Karpas-422 (cell line): ENCODE measurements at regions not wholly inside any gene's neighbourhood (a gene's known extent, or its start where the extent isn't known, plus 50 kb on each side); places are given as distances from the start of the nearest gene placed in this dataset.
A peak's percentile ranks its signal among the peaks of the same experiment; 100 is the strongest.
"Not testable (repeated sequence)": the region's sequence is repeated elsewhere in the genome, so short reads cannot be mapped to it uniquely, and the experiment has no call there.

Experiments used
- DNase-seq: peaks from one replicate; pipeline ENCODE4 v3.0.0-alpha.2; 2015
- H2AFZ ChIP-seq: fragments of 200-600 bp; sonication (generic); 2 replicates; pipeline ENCODE4 v1.6.1; 2014; ENCODE audit warnings: antibody characterized with exemption, low read length, mixed read lengths
- H3K27ac ChIP-seq: fragments of 200-600 bp; sonication (generic); 2 replicates; pipeline ENCODE4 v1.5.1; 2014; ENCODE audit warnings: mild to moderate bottlenecking, low read length, moderate library complexity
- H3K27me3 ChIP-seq: fragments of 200-600 bp; sonication (generic); 2 replicates; pipeline ENCODE4 v1.6.1; 2014; ENCODE audit warnings: low read length, mixed read lengths
- H3K36me3 ChIP-seq: fragments of 200-600 bp; sonication (generic); 2 replicates; pipeline ENCODE4 v1.6.1; 2014; ENCODE audit warnings: low read length, mixed read lengths; ENCODE audit not compliant: insufficient read depth
- H3K4me1 ChIP-seq: fragments of 200-600 bp; sonication (generic); 2 replicates; pipeline ENCODE4 v1.6.1; 2014; ENCODE audit warnings: mild to moderate bottlenecking, low read length, mixed read lengths
- H3K4me2 ChIP-seq: fragments of 200-600 bp; sonication (generic); 2 replicates; pipeline ENCODE4 v1.6.1; 2014; ENCODE audit warnings: low read length, low read depth, mild to moderate bottlenecking; ENCODE audit not compliant: poor library complexity, severe bottlenecking
- H3K4me3 ChIP-seq: fragments of 200-600 bp; sonication (generic); 2 replicates; pipeline ENCODE4 v1.5.1; 2014; ENCODE audit warnings: mild to moderate bottlenecking, antibody characterized with exemption, low read length, mixed read lengths
- H3K79me2 ChIP-seq: fragments of 200-600 bp; sonication (generic); 2 replicates; pipeline ENCODE4 v1.6.1; 2014; ENCODE audit warnings: mild to moderate bottlenecking, low read length, mixed read lengths
- H3K9ac ChIP-seq: fragments of 200-600 bp; sonication (generic); 2 replicates; pipeline ENCODE4 v1.6.0; 2014; ENCODE audit warnings: low read length
- H3K9me2 ChIP-seq: fragments of 200-600 bp; sonication (generic), shearing (Covaris generic); replicated peaks from 2 replicates; pipeline ENCODE4 v1.6.0; 2014; ENCODE audit warnings: mild to moderate bottlenecking, low read length, moderate library complexity; ENCODE audit not compliant: insufficient read depth
- H3K9me3 ChIP-seq: fragments of 300-700, 200-600 bp; sonication (generic); 2 replicates; pipeline ENCODE4 v1.6.1; 2014; ENCODE audit warnings: low read length, mixed read lengths
- H4K20me1 ChIP-seq: fragments of 200-600 bp; sonication (generic); 2 replicates; pipeline ENCODE4 v1.6.1; 2014; ENCODE audit warnings: mild to moderate bottlenecking, antibody characterized with exemption, low read length, low read depth; ENCODE audit not compliant: insufficient read depth

DNA sequence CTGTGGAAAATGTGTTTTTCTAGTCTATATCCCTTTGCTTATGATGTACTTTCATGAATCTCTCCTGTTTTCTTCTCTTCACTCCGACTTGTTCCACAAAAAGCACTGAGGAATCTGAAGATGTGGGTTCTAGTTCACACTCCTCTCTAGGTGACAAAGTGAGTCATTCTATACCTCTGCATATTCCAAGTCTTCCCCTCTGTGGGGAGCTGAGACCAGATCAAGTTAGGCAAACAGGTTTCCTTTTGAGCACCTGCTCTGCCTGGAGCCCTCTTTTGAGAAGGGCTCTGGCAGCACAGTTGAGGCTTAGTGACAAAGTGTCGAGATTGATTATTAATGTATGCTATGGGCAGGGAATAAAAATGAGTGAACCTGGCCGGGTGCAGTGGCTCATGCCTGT is 82.4 kb upstream of the VGLL4 start:
- Histone ChIP-seq H3K4me2 (no peak overlapping the region), H4K20me1 (no peaks in the 10 kb centered on the region), H3K4me1 (peaks cover 14% of the 10 kb centered on the region), H3K9me3 (no peaks in the 10 kb centered on the region), H3K27me3 (no peaks in the 10 kb centered on the region), H2AFZ (peak overlapping the region; percentile 17; the same call in 1 of the 2 replicates), H3K4me3 (no peak overlapping the region), H3K36me3 (no peaks in the 10 kb centered on the region), H3K9me2 (no peaks in the 10 kb centered on the region), H3K79me2 (no peaks in the 10 kb centered on the region), H3K9ac (no peak overlapping the region), H3K27ac (no peak overlapping the region)
- no peak for DNase-seq

DNA sequence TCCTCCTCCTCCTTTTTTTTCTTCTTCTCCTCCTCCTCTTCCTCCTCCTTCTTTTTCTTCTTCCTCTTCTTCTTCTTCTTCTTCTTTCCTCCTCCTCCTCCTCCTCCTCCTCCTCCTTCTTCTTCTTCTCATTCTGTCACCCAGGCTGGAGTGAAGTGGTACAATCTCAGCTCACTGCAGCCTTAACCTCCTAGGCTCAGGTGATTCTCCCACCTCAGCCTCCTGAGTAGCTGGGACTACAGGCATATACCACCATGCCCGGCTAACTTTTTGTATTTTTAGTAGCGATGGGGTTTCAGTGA is 81.6 kb upstream of the VGLL4 start:
- H3K9me2 ChIP-seq, H4K20me1 ChIP-seq, H3K9me3 ChIP-seq, H3K79me2 ChIP-seq, H3K27me3 ChIP-seq, H3K36me3 ChIP-seq, DNase-seq, H3K27ac ChIP-seq, H3K4me3 ChIP-seq, H3K9ac ChIP-seq, H3K4me2 ChIP-seq: not testable (repeated sequence)
- H2AFZ ChIP-seq, result peak overlapping the region; percentile 84; the same call in 1 of the 2 replicates
- peaks cover 23% of the 10 kb centered on the region for H3K4me1 ChIP-seq

DNA sequence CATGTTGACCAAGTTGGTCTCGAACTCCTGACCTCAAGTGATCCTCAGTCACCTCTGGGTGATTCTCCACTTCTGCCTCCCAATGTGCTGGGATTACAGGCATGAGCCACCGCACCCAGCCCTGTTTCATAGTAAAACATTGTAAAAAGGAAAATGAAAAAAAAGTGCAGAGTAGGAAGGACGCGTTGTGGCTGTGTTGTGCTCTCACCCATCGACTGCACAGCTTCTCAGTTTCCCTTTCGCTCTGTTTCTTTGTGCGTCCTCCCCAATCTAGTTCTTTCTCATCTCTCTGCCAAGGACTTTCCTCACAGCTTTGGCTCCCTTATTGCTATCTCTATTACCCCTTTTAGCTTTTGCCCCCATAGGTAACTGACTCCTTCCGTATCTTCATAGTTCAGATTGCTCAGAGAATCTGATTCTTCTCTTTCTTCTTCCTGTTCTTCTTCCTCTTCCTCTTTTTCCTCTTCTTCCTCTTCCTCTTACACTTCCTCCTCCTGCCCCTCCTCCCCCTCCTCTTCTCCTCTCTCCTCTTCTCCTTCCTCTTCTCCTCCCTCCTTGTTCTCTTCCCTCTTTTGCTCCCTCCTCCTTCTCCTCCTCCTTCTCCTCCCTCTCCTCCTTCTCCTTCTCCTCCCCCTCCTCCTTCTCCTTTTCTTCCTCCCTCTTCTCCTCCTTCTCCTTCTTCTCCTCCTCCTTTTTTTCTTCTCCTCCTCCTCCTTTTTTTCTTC is 81.1 kb upstream of the VGLL4 start:
- Histone ChIP-seq H3K79me2 (no peaks in the 10 kb centered on the region), H3K9me2 (no peaks in the 10 kb centered on the region), H3K4me2 (peak overlapping the region; percentile 76), H3K36me3 (no peaks in the 10 kb centered on the region), H3K9ac (peak overlapping the region; percentile 79), H3K27ac (peak overlapping the region; percentile 31; the same call in 1 of the 2 replicates), H3K4me3 (peak overlapping the region; percentile 78), H4K20me1 (no peaks in the 10 kb centered on the region), H3K9me3 (no peaks in the 10 kb centered on the region), H3K4me1 (peaks cover 24% of the 10 kb centered on the region), H2AFZ (peak overlapping the region; percentile 84), H3K27me3 (no peaks in the 10 kb centered on the region)
- peak; percentile 71 for DNase-seq

DNA sequence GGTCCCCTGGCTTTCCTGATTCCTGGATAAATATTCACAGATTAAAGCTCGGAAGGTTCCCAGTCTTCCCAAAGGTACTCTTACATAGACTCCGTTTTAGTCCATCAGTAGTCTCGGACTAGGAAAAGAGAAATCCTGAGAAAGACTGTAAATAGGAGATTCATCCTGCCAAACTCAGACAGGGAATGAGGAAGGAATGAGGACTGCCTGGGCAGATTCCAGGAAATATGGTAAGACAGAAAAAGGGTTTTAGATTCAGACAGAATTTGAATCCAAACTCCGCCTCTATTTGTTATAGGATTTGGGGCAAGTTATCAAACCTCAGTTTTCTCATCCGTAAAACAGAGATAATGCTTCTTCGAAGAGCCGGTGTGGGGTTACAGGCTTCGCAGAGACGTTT is 77.8 kb upstream of the VGLL4 start:
- H4K20me1 ChIP-seq, result no peaks in the 10 kb centered on the region
- H3K27ac ChIP-seq, result no peak overlapping the region
- H2AFZ ChIP-seq, result no peak overlapping the region; the same call in 1 of the 2 replicates
- peaks cover 22% of the 10 kb centered on the region for H3K79me2 ChIP-seq
- no peaks in the 10 kb centered on the region for H3K9me3 ChIP-seq
- peak overlapping the region; percentile 74 for H3K9ac ChIP-seq
- no peaks in the 10 kb centered on the region for H3K9me2 ChIP-seq
- H3K4me3 ChIP-seq, result peak overlapping the region; percentile 75; the same call in 1 of the 2 replicates
- no peaks in the 10 kb centered on the region for H3K27me3 ChIP-seq
- DNase-seq, result no peak
- H3K4me1 ChIP-seq, result peaks cover 47% of the 10 kb centered on the region
- no peaks in the 10 kb centered on the region for H3K36me3 ChIP-seq
- H3K4me2 ChIP-seq, result peak overlapping the region; percentile 89

DNA sequence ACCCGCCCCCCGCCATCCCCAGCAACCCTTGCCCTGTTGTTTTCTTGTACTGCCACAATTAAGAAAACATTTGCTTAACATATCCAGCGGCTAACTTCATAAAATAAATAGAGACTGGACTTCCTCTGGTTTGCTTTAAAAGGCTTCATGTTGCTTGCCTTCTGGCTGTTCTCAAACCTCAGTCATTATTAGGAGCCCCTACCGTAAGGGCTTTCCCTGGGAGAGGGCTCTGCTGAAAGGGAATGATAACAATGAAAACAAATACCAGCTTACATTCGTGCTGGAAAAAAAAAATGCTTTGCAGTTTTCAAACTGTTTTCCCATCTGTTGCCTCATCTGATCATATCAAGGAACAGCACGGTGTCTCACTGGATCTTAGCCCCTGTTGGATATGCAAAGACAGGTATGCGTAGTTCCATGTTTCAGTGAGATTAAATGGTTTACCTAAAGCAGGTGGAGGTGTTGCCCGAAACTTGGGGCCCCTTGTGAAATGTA is 77.2 kb upstream of the VGLL4 start:
- Histone ChIP-seq H3K4me1 (peaks cover 47% of the 10 kb centered on the region), H2AFZ (peak overlapping the region; percentile 90), H3K4me2 (peak overlapping the region; percentile 89), H3K9ac (peak overlapping the region; percentile 74), H3K27me3 (no peaks in the 10 kb centered on the region), H3K79me2 (peaks cover 26% of the 10 kb centered on the region), H3K36me3 (no peaks in the 10 kb centered on the region), H3K27ac (peak overlapping the region; percentile 89), H3K9me2 (no peaks in the 10 kb centered on the region), H3K9me3 (no peaks in the 10 kb centered on the region), H4K20me1 (no peaks in the 10 kb centered on the region), H3K4me3 (peak overlapping the region; percentile 75)
- DNase-seq, result no peak

DNA sequence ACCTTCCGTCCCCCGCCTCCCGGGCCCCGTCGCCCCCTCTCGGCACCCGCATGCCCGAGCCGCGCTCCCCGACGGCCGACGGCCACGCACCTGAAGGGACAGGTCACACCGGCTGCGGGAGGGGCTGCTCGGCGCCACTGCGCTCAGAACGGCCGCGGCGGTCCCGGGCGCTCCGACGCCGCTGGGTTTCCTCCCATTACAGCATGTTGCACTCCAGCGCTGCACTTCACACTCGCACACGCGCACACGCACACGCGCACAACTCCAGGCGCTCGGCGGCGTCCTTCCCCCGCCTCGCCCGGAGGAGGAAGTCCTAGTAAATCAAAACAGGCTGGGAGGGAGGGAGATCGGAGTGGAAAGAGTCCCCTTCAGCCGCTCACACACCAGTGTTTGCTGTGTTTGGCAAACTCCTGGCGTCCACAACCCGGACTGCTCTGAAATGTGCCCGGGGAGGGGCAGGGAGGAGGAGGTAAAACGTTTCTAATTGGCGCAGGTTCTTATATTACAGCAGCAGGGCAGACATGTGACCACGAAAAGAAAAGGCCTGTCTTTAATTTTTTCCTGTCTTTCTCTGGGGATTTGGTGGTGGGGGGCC is 76.7 kb upstream of the VGLL4 start:
- Histone ChIP-seq H2AFZ (peak overlapping the region; percentile 90), H3K9me3 (no peaks in the 10 kb centered on the region)

DNA sequence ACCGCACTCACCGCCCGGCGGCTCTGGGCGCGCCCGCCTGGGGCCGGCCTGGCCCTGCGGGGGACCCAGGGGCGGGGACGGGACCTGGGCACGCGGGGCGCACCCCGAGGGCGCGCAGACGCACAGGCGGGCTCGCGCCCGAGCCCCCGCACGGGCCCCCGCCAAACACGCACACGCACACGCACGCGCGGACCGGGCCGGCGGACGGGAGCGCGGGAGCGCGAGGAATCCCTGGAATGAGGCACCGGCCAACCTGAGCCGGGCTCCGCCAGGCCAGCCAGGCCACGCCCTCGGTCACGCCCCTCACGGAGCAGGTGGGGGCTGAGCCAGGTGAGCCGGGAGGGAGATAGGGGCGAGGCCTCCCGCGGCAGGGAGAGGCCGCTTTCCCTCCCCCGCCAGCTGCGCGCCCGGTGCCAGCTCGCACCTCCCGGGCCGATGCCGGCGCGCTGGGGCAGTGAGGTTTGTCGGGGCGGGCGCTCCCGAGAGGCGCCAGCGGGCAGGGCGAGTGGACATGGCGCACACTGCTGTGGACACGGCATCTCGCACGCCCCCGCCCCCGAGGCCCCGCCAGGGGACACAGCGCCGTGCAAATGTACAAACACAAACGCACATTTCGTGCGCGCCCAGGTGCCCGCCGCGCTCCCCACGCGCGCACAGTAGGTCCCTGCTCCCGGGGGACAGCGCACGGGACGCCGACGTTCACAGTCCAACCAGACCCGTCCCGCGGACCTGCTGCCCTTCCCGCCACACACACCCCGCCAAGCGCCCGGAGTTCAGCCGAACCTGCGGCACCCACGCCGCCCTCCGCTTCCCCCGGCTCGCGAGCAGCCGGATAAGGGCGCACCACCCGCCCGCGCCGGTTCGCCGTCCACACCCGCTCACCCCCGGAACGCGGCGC is 75.9 kb upstream of the VGLL4 start:
- H3K36me3 ChIP-seq, result no peaks in the 10 kb centered on the region
- peak overlapping the region; percentile 89 for H3K4me2 ChIP-seq
- H2AFZ ChIP-seq, result peak overlapping the region; percentile 90; the same call in 1 of the 2 replicates
- H3K4me3 ChIP-seq, result peak overlapping the region; percentile 75
- H3K27ac ChIP-seq, result peak overlapping the region; percentile 89
- H3K9me2 ChIP-seq, result no peaks in the 10 kb centered on the region
- peaks cover 42% of the 10 kb centered on the region for H3K4me1 ChIP-seq
- peaks cover 38% of the 10 kb centered on the region for H3K79me2 ChIP-seq
- H4K20me1 ChIP-seq, result no peaks in the 10 kb centered on the region
- DNase-seq, result peak; percentile 89
- H3K9ac ChIP-seq, result peak overlapping the region; percentile 74
- no peaks in the 10 kb centered on the region for H3K9me3 ChIP-seq
- H3K27me3 ChIP-seq, result no peaks in the 10 kb centered on the region

More for the DNA sequence above, 76.7 kb upstream of the VGLL4 start:
- Histone ChIP-seq H3K27me3 (no peaks in the 10 kb centered on the region), H3K4me1 (peaks cover 47% of the 10 kb centered on the region), H3K79me2 (peaks cover 31% of the 10 kb centered on the region), H3K4me3 (peak overlapping the region; percentile 75), H3K36me3 (no peaks in the 10 kb centered on the region), H4K20me1 (no peaks in the 10 kb centered on the region), H3K27ac (peak overlapping the region; percentile 89), H3K9ac (peak overlapping the region; percentile 74), H3K4me2 (peak overlapping the region; percentile 89), H3K9me2 (no peaks in the 10 kb centered on the region)
- DNase-seq, result peak; percentile 83
